ENCODE measurements at regions not wholly inside any gene's neighbourhood (a gene's known extent, or its start where the extent isn't known, plus 50 kb on each side); places are given as distances from the start of the nearest gene placed in this dataset.

- no peak overlapping the region for H3K4me3 ChIP-seq (ENCODE audit: low read depth, low read length)
- DNase-seq (ENCODE audit: low read depth), result no peak
- no peak for TF ChIP-seq CTCF (IDR thresholded peaks at IDR 0.05; ENCODE audit: low read depth, low read length, missing control alignments)
Measured at GRCh38 chr10:111234234-111234913, 157.5 kb downstream of the ADRA2A start.

- no peak for DNase-seq (ENCODE audit: low read depth)
- no peak overlapping the region for H3K4me3 ChIP-seq (ENCODE audit: low read depth, low read length)
- TF ChIP-seq CTCF (IDR thresholded peaks at IDR 0.05; ENCODE audit: low read depth, low read length, missing control alignments), result no peak
Measured at GRCh38 chr10:111234914-111235302, 158.1 kb downstream of the ADRA2A start.

- H3K4me3 ChIP-seq (ENCODE audit: low read depth, low read length), result no peak overlapping the region
- DNase-seq (ENCODE audit: low read depth), result no peak
- TF ChIP-seq CTCF (IDR thresholded peaks at IDR 0.05; ENCODE audit: low read depth, low read length, missing control alignments), result no peak
Measured at GRCh38 chr10:111240348-111240747, 163.5 kb downstream of the ADRA2A start.

- no peak overlapping the region for H3K4me3 ChIP-seq (ENCODE audit: low read depth, low read length)
- TF ChIP-seq CTCF (IDR thresholded peaks at IDR 0.05; ENCODE audit: low read depth, low read length, missing control alignments), result no peak
- DNase-seq (ENCODE audit: low read depth), result no peak
Measured at GRCh38 chr10:111243126-111243525, 166.3 kb downstream of the ADRA2A start.

GRCh38 chr10:111246136-111246535 lies 169.3 kb downstream of the ADRA2A start:
- H3K4me3 ChIP-seq (ENCODE audit: low read depth, low read length), result no peak overlapping the region
- no peak for DNase-seq (ENCODE audit: low read depth)
- TF ChIP-seq CTCF (IDR thresholded peaks at IDR 0.05; ENCODE audit: low read depth, low read length, missing control alignments), result no peak

GRCh38 chr10:111246814-111247452 lies 170.1 kb downstream of the ADRA2A start:
- no peak for TF ChIP-seq CTCF (IDR thresholded peaks at IDR 0.05; ENCODE audit: low read depth, low read length, missing control alignments)
- no peak overlapping the region for H3K4me3 ChIP-seq (ENCODE audit: low read depth, low read length)
- no peak for DNase-seq (ENCODE audit: low read depth)

All from GM12864 (cell line).